ENCODE measurements at regions not wholly inside any gene's neighbourhood (a gene's known extent, or its start where the extent isn't known, plus 50 kb on each side); places are given as distances from the start of the nearest gene placed in this dataset.

DNA sequence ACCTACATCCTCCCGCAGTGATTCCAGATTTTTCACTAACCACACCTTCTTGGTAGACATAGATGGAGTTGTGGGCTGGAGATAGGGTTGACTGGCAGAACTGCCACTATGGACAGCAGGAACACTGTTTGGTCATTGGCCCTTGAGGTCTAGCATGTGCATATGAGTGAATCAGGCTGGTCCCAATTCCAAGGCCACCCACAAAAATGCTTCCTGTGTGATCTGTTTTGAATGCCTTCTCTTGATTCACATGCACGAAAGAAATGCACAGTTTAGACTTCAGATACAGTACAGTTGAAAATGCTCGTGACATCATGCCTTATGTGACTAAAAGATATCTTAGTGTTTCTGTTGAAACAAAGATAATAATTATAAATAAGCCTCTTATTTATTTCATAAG lies 285.8 kb upstream of the SEMA6D start:
- Histone ChIP-seq H3K18ac (ENCODE audit: insufficient read length, low read depth, low read length) (no peak overlapping the region), H2BK15ac (ENCODE audit: low read depth, low read length) (no peak overlapping the region), H2AFZ (ENCODE audit: low read length) (no peak overlapping the region), H3K79me1 (ENCODE audit: insufficient read depth, low read depth, low read length, poor library complexity, severe bottlenecking) (no peaks in the 10 kb centered on the region), H3K27ac (ENCODE audit: insufficient read length, low read depth, low read length) (no peak overlapping the region), H3K79me2 (ENCODE audit: insufficient read depth, low read length) (no peaks in the 10 kb centered on the region), H3K9me3 (ENCODE audit: control insufficient read depth, low read depth, low read length) (no peaks in the 10 kb centered on the region), H2AK5ac (ENCODE audit: insufficient read length, low read length) (no peak overlapping the region), H3T11ph (ENCODE audit: low read length) (no peak overlapping the region), H3K4me1 (ENCODE audit: insufficient read depth, low read length) (no peaks in the 10 kb centered on the region), H4K91ac (ENCODE audit: insufficient read length, low read depth, low read length) (no peak overlapping the region), H3K14ac (ENCODE audit: insufficient read depth, low read length) (no peak overlapping the region), H3K23ac (ENCODE audit: insufficient read length, low read depth, low read length) (no peak overlapping the region), H2BK12ac (ENCODE audit: insufficient read length, low read depth, low read length) (no peak overlapping the region), H3K9ac (ENCODE audit: extremely low read depth, insufficient read length, low read length) (no peak overlapping the region), H3K23me2 (ENCODE audit: insufficient read length, low read depth, low read length, poor library complexity, severe bottlenecking) (no peaks in the 10 kb centered on the region), H2BK120ac (ENCODE audit: low read depth, low read length, poor library complexity, severe bottlenecking) (no peak overlapping the region), H3K4me2 (ENCODE audit: insufficient read depth, insufficient read length, low read length) (no peak overlapping the region), H2BK5ac (ENCODE audit: insufficient read length, low read length) (no peak overlapping the region), H4K5ac (ENCODE audit: insufficient read length, low read depth, low read length) (no peak overlapping the region), H3K56ac (ENCODE audit: insufficient read length, low read depth, low read length) (no peak overlapping the region), H2BK20ac (ENCODE audit: low read depth, low read length, poor library complexity, severe bottlenecking) (no peak overlapping the region), H3K27me3 (ENCODE audit: insufficient read depth, low read length) (no peaks in the 10 kb centered on the region), H3K4ac (ENCODE audit: low read depth, low read length) (no peak overlapping the region), H4K8ac (replicated peaks; ENCODE audit: insufficient read length, low read depth, low read length) (no peak overlapping the region), H4K20me1 (ENCODE audit: control insufficient read depth, insufficient read depth, insufficient read length) (no peaks in the 10 kb centered on the region)
- no peak for DNase-seq
- Mint-ChIP-seq H3K36me3 (ENCODE audit: insufficient read depth in 1 of 3, low read depth in 3 of 3) (no peaks in the 10 kb centered on the region), H3K4me1 (no peaks in the 10 kb centered on the region), H3K9me3 (no peaks in the 10 kb centered on the region), H3K4me3 (no peak overlapping the region), H3K27me3 (ENCODE audit: low read depth) (no peaks in the 10 kb centered on the region), H3K27ac (no peak overlapping the region)
- WGBS (ENCODE audit: extremely low coverage, insufficient read length, low lambda C conversion rate), result 100% methylated on average over 1 of the region's 3 CpGs
- TF ChIP-seq, protein P1, sequence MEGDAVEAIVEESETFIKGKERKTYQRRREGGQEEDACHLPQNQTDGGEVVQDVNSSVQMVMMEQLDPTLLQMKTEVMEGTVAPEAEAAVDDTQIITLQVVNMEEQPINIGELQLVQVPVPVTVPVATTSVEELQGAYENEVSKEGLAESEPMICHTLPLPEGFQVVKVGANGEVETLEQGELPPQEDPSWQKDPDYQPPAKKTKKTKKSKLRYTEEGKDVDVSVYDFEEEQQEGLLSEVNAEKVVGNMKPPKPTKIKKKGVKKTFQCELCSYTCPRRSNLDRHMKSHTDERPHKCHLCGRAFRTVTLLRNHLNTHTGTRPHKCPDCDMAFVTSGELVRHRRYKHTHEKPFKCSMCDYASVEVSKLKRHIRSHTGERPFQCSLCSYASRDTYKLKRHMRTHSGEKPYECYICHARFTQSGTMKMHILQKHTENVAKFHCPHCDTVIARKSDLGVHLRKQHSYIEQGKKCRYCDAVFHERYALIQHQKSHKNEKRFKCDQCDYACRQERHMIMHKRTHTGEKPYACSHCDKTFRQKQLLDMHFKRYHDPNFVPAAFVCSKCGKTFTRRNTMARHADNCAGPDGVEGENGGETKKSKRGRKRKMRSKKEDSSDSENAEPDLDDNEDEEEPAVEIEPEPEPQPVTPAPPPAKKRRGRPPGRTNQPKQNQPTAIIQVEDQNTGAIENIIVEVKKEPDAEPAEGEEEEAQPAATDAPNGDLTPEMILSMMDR (conservative IDR thresholded peaks at IDR 0.05), result no peak

Measured in H9 (cell line).